ENCODE measurements at regions not wholly inside any gene's neighbourhood (a gene's known extent, or its start where the extent isn't known, plus 50 kb on each side); places are given as distances from the start of the nearest gene placed in this dataset.

- TF ChIP-seq CTCF (IDR thresholded peaks at IDR 0.05; ENCODE audit: poor library complexity, severe bottlenecking) (no peak), POLR2AphosphoS5 (IDR thresholded peaks at IDR 0.05) (no peak), EZH2 (IDR thresholded peaks at IDR 0.05; ENCODE audit: borderline replicate concordance, insufficient read depth, low read length, poor library complexity, severe bottlenecking) (no peak), TAF1 (IDR thresholded peaks at IDR 0.05; ENCODE audit: low read depth) (no peak), REST (IDR thresholded peaks at IDR 0.05; ENCODE audit: borderline replicate concordance) (no peak)
Observed at GRCh38 chr6:139887275-139887674, 512.8 kb upstream of the CITED2 start.

Data from neural cell (in vitro differentiated cells).